ENCODE measurements at regions not wholly inside any gene's neighbourhood (a gene's known extent, or its start where the extent isn't known, plus 50 kb on each side); places are given as distances from the start of the nearest gene placed in this dataset.

DNA sequence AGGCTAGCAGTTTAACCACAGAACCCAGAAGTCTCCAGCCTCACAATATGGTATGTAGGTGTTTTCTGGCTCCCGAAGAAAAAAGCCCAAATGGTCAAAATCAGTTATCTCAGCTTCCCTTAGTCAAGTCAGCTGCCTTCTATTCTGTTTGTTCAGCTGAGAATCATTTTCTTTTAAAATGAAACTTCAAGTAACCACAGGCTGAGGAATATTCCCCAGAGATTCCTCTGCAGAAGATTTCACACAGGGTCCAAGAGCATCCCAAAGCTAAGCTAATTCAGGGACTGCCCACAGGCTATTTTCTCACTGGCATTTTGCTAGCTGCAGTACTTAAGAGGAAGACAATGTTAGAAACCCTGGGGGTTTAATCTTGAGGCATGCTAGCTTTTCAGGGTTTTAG, 977.0 kb upstream of the CHORDC1 start:
- DNase-seq = no peak

DNA sequence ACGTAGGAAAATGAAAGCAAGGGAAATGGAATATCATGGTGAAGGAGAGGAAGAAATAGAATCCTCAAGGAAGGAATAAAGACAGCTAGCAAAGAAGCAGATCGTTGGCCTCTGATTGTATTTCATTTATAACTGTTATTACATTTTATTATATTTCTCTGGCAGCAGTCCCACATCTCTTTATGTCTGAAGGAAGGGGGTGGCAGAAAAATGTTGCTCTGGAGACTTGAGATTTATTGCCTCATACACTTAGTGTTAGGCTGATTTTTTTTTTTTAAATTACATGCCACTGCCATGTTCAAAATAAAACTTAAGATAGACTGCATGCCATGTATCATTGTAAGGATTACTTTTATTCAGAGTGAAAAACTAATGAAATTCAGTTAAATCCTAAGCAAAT, 971.7 kb upstream of the CHORDC1 start:
- DNase-seq = no peak

DNA sequence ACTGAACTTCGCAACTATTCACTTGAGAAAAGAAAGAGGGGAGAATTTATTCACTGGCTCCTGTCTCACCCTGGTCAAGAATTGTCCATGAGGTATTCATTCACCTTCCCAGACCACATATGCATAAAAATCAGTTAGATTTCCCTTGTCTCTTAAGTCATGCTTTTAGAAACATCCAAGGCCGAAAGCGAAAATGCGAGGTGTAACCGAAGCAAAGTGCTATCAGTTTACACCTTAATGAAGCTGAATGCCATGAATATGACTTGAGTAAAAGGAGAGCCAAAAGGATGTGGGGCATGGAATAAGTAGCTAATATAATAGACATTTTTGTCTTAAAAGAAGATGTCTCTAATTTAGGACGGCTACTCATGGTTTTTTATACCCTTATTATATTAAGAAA, 965.6 kb upstream of the CHORDC1 start:
- no peak for DNase-seq

DNA sequence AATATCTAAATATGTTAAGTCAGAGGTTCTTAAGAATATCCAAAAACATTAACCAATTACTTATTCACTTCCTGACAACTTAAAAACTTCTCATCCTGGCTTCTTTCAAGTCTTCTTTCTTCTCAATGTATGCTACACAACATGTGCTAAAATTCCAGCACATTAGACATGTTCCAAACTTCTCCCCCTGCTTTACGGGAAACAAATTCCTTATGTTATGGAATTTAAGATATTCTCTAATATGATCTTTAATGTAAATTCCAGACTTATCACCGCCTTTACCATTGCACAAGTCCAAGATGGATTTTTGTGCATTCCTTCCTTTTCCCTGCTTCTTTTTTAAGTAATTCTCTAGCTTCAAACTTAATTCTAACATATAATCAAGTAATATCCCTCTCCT, 964.5 kb upstream of the CHORDC1 start:
- no peak for DNase-seq

DNA sequence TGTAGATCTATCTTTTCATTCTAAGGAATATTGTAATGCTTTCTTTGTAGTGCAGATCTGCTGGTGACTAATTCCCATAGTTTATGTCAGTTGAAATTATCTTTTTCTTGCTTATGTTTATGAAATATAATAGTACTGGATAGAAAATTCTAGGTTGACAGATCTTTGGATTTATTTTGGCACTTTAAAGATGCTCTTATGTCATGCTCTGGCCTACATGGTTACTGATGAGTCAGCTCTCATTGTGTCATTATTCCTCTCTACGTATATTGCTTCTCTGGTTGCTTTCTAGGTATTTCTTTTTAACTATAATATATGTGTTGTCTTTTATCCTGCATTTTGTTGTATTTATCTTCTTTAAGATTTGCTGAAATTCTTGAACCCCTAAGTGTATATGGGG, 955.5 kb upstream of the CHORDC1 start:
- no peak for DNase-seq

DNA sequence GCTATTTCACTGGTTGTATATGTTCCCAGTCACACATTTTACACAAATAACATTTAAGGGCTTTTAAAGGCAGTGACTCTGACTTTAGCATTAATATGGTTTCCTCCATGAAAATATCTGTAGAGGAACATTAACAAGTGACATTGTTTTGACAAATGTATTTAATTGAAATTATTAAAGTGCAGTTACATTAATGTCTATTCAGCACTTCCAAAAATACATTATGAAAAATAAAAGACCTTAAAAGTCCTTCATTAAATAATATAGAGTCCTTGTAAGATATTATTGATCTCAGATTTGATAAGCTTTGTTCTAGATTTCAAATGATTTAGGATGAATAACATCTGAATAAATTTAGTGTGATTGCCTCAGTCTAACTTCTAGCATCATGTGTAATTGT, 951.9 kb upstream of the CHORDC1 start:
- no peak for DNase-seq

DNA sequence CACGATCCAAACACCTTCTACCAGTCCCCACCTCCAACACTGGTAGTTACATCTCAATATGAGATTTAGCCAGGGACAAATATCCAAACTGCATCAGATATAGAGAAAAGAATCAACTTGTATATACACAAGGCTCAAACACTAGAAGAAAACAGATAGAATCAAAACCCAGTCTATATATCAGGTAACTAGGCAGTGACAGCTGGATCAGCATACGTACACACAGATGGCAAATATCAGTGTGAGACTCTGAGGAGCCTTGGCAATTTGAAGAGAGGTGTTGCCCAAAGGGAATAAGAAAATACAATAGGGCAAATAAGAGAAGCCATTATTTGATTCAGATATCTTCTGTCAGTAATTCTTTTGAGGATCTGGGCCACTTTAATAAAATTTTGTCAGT, 951.3 kb upstream of the CHORDC1 start:
- DNase-seq = no peak

DNA sequence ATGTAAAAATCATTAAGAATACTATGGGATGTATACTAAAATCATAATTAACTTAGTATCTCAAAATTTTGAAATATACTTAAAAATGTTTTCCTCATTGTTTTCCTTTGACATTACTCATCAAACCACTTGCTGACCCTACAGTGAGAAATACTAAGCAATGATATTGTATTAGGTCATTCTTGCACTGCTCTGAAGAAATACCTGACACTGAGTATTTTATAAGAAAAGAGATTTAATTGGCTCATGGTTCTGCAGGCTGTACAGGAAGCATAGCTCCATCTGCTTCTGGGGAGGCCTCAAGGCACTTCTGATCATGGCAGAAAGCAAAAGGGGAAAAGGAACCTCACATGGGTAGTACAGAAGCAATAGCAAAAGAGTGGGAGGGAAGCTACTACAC, 950.9 kb upstream of the CHORDC1 start:
- no peak for DNase-seq

DNA sequence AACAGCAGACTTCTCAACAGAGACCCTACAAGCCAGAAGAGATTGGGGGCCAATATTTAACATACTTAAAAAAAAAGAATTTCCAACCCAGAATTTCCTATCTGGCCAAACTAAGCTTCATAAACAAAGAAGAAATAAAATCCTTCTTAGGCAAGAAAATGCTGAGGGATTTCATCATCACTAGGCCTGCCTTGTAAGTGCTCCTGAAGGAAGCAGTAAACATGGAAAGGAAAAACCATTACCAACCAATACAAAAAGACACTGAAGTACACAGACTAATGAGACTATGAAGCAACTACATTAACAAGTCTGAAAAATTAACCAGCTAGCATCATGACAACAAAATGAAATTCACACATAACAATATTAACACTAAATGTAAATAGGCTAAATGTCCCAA, 947.9 kb upstream of the CHORDC1 start:
- DNase-seq = no peak

DNA sequence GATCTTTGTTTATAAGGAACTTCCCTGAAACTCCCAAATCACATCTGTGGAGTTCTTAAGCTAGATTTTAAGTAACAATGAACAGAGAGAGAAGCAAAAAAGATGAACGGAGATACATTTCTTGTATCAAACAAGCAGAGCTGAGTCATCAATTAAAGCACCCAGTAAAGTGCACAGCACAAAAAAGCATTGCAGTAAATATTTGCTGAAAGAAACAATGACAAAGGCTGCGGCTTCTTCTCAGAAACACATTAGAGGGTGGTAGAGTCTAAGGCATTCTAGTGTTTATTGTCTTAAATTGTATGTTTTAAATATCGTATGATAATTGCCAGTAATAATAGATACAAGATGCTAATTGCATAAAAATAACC, 941.6 kb upstream of the CHORDC1 start:
- no peak for DNase-seq

DNA sequence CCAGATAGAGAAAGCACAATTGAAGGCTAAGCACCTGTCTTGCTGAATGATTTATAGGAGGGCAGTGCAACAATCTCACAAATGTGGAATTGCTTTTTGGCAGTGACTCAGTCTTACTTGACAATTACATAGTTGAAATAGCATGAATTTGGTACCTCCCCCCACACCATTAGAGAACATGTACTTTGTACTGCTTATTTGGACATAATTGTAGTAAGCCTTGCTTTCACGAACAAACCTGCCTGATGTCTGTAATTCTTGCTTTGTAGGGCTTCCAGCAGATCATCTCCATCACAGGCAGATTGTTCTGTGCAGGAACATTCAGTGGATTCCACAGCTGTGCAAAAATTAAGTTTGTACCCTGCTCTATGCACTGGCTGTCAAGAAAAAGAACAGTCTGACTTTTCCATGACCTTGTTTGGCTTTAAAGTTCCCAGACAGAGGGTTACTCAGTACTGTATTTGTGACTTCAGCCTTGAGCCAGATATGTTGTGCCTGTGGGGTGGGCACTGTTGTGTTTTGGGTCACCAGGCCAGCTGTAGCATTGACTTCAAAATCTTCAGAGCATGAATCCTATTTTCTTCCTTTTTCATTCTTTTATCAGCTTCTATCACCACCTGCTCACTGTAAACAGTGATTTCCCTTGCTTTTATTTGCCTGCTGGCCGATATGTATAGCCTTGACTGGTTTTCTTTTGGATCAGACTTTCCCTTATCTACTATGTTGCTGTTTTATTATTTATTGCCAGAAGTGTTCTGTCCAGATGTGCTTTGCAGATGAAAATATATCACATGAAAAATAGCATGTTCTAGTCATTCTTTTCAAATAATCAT, 941.0 kb upstream of the CHORDC1 start:
- DNase-seq = no peak

DNA sequence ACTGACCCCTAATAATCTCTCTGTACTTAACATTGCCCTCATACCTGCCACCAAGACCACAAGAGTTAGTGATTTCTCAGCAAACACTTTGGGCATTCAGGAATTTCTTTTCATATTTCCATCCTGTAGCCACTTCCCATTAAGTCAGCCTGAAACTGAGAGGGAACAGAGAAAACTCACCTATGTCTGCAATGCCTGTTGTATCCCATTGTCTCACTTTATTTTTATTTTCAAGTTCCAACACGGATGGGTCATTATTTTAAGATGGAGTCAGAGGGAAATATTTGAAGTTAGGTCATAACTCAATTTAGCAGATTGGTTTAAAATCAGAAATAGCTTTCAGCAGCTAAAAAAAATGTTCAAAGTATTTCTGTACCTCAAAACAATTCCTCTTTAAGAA, 937.8 kb upstream of the CHORDC1 start:
- DNase-seq = no peak

DNA sequence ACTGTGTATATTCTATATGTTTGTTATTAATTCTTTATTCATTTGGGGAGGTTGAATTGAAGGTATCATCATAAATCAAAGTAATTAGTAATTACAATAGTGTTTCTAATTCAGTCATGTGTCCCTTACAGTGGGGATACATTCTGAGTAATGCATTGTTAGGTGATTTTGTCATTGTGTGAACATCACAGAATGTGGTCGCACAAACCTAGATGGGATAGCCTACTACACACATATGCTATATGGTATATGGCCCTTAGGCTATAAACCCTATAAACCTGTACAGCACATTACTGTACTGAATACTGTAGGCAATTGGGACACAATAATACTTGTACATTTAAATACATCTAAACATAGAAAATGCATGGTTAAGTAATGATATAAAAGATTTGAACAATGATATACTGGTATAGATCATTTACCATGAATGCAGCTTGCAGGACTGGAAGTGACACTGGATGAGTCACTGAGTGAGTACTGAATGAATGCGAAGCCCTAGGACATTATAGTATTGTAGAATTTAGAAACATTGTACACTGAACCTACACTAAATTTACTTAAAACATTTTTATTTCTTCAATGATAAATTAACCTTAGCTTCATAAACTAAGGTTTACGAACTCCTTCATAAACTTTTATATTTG, 936.2 kb upstream of the CHORDC1 start:
- DNase-seq = no peak

DNA sequence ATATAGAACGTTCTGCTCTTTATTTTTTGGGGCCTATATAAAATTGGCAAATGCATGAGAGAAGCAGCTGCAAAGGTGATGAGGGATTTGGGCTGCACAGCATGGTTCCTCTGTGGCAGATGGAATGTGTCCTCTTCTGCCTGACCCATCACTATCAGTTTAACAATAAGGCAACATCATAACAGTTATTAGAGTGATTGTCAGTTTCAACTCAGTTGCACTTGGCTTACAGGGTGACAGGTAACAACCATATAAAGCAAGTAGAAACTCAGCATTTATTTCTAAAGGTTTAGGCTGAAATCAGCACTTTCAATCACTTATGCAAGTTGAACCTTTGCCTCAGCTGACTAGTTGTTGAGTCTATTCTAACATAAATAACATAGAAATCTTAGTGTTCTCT, 935.4 kb upstream of the CHORDC1 start:
- no peak for DNase-seq

DNA sequence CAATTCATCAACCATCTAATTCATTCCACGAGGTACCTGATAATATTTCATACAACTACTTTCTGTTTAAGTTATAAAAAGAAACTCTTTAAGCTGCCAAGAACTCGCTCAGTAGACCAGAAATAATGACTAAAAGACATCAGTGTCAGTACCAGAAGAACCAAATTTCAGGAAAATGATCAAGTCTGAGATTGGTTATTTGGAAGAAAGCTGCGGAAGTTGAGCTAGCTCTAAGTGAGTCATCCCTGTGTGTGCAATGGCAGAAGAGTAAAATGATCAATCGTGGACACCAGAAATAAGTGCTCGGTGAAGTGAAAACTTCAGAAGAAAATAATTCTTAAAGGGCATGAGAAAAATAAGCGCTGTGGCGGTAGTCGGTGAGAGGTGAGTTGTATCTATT, 933.2 kb upstream of the CHORDC1 start:
- no peak for DNase-seq

DNA sequence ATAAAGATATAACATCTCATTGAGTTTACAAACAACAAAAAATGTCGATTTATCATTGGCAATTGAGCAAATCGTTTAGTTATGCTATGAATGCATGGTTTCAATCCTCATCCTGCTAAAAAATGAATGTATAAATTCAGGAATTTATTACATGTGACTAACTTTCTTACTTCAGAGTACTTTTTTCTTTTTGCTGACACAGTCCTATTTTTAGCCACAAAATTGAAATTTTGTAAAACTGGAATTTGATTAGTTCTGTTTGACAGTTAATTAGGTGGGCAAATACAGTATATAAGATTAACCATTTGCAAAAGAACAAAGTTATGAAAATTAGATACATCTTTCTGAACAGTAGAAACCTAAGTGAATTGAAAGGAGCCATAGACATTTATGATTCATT, 925.0 kb upstream of the CHORDC1 start:
- no peak for DNase-seq

DNA sequence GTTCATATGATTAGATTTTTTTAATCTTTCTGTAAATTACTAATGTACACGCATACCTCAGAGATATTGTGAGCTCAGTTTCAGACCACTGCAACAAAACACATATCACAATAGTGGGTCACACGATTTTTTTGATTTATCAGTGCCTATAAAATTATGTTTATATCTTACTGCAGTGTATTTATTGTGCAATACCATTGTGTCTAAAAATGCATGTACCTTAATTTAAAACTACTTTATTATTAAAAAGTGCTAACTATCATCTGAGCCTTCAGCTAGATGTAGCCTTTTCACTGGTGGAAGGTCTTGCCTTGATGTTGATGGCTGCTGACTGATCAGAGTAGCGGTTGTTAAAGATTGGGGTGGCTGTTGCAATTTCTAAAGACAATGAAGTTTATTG, 918.8 kb upstream of the CHORDC1 start:
- DNase-seq = no peak

DNA sequence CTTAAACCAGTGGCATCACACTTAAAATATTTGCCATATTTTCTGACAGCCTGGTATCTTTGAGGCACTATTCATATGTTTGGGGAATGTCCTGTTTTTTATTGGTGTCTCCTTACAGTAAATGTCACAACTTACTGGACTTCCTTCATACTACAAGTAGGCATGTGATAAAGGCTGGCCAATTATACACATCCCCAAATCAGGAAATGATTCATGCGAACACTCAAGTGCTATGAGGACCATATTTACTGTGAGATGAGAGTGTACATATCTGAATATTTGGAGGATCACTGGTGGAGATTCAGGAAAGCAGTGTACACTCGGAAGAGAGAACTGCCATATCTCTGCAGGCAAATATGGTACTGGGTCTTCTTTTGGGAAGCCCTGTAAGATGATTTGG, 913.8 kb upstream of the CHORDC1 start:
- DNase-seq = no peak

DNA sequence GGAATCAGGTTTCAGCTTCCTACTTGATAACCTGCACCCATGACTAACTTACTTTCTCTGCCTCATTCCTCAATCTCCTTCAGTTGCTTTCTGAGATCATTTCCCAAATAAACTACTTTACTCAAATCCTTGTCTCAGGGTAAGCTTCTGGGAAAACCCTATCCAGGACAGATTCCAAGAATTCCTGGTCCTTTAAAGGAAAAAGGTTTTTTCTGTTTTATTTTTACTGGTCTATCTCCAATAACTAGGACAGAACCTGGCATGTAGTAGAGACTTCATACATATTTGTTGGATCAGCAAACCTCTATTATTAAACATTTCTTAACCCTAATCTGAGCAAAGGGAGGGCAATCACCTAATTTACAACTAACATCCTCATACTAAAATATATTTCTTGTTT, 910.5 kb upstream of the CHORDC1 start:
- no peak for DNase-seq

DNA sequence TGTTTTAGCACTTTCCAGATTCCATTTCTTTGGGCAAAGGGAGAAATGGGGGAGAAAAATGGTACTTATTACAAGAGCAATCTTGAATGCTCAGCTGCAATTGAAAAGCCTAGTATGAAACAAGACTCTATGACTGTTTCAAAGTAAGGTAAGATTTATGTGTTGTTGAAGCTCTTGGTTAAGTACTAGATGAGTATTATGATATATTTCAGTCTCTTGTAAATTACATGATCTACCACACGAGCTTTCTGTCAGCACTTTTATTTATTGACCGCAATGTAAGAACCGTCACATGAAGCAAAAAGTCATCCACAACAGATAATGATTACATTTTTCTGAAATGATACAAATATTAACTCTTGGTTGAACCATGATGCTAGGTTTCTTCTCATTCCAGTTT, 906.7 kb upstream of the CHORDC1 start:
- no peak for DNase-seq

DNA sequence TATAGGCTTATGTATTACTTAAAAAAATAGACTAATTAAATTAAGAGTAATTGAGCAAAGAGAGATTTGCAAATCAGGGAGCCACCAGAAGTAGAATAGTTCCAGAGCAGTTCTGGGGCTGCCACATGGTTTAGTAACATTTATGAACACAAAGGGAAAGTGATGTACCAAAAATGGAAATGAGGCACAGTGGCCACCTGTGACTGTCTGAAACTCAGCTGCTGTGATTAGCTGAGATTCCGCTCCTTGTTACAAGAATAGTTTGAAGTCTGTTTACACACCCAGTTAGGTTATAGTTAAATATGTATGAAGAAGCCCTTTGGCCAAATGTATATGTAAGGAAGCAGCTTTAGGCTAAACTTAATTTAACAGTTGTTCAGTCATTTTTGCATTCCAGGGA, 901.5 kb upstream of the CHORDC1 start:
- no peak for DNase-seq

DNA sequence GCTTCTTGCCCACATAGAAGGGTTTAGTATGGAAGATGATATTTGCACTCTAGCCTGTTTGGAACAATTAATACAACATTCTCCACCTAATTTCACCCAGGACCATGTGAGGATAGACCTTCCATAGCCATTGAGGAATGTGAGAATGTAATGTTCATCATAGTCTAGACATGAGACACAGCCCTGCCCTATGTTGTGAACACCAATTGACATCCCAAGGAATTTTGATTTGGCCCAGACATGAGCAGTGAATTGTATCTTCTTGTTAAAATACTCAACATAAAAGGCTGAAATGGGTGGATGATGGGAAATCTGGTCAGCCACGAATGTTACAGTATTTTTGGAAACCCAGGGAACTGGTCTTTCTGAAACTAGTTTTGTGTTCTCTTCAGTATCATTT, 892.3 kb upstream of the CHORDC1 start:
- DNase-seq = no peak

DNA sequence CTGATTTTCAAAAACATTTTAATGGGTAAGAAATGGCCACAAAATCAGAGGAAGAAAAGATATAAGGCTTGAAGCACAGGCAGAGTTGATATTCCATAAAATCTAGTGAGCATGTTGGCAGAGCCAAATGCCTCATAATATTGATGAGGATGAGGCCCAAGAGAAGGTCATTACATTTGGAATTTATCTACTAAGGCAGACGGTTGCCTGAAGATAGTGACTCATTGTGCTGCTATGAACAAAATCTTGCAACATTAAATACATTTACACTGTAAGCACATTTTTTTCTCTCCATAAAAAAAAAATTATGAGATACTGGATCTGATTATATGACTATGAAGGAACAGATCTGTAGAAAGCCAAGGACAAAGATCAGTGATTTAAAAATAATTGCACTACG, 881.4 kb upstream of the CHORDC1 start:
- DNase-seq = no peak

DNA sequence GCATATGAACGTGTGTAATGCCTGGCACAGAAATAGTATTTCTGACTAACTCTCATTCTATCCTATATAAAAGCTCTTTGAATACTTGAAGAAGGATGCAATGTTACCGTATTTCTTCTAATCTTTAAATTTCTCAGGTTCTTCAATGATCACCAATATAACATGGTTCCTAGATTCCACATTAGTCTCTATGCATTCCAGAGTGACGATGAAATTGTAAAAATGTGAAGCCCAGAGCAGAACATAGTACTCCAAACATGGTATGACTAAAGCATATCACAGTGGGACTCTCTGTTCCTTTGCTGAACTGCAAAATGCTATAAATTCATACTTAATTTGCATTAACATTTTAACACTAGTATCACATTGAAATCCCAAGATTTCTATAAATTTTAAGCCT, 877.6 kb upstream of the CHORDC1 start:
- no peak for DNase-seq

DNA sequence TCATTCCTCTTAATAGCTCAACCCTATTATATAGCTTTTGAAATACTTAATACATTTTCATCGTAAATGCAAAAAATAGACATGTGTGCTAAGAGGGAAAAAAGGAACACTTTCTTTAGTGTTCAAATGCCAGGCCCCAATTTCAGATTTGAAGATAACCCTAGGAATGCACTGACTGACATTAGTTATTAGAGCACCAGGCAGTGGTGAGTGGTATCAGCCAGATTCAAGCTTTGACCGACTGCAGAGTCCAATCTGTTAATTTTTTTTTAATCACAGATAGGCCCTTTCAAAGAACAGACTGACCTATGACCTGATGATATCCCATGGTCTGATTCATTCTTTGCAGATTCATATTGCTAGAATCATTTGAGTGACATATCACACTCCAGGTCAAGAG, 874.2 kb upstream of the CHORDC1 start:
- no peak for DNase-seq
